Mesothelial cell of epicardium (in vitro differentiated cells): ENCODE measurements at regions not wholly inside any gene's neighbourhood (a gene's known extent, or its start where the extent isn't known, plus 50 kb on each side); places are given as distances from the start of the nearest gene placed in this dataset.

ENCODE experiments used
- DNase-seq, 2 experiments: peaks; one replicate each; pipeline ENCODE4 v3.0.0; 2021; ENCODE audit warnings: low spot score in 2 of 2; ENCODE audit not compliant: unreplicated experiment in 2 of 2
- H3K27ac Mint-ChIP-seq: 2 replicates; pipeline ENCODE4 v1.8.0; 2021; ENCODE audit warnings: mixed read lengths
- H3K27me3 Mint-ChIP-seq: 2 replicates; pipeline ENCODE4 v1.8.0; 2021; ENCODE audit warnings: low read depth, mixed read lengths
- H3K36me3 Mint-ChIP-seq: 2 replicates; pipeline ENCODE4 v1.8.0; 2021; ENCODE audit warnings: mixed read lengths
- H3K4me1 Mint-ChIP-seq: 2 replicates; pipeline ENCODE4 v1.8.0; 2021; ENCODE audit warnings: mixed read lengths
- H3K4me3 Mint-ChIP-seq: 2 replicates; pipeline ENCODE4 v1.8.0; 2021; ENCODE audit warnings: mild to moderate bottlenecking, moderate library complexity, mixed read lengths
- H3K9me3 Mint-ChIP-seq: 2 replicates; pipeline ENCODE4 v1.8.0; 2021; ENCODE audit warnings: mixed read lengths
- CTCF ChIP-seq: fragments of 200-600 bp; sonication (generic); IDR thresholded peaks from one replicate; pipeline ENCODE4 v1.5.0; 2021; ENCODE audit warnings: antibody characterized with exemption; ENCODE audit not compliant: unreplicated experiment

- Mint-ChIP-seq H3K27ac (no peak overlapping the region), H3K4me1 (peaks cover 11% of the 10 kb centered on the region), H3K36me3 (no peaks in the 10 kb centered on the region), H3K27me3 (no peaks in the 10 kb centered on the region), H3K4me3 (no peak overlapping the region), H3K9me3 (no peaks in the 10 kb centered on the region)
- no peak for DNase-seq
- no peak for TF ChIP-seq CTCF
Observed at GRCh38 chr5:104353371-104353770, 790.8 kb upstream of the NUDT12 start.

GRCh38 chr5:104352954-104353353, 790.4 kb upstream of the NUDT12 start:
- TF ChIP-seq CTCF, result no peak
- Mint-ChIP-seq H3K4me1 (peaks cover 11% of the 10 kb centered on the region), H3K27me3 (no peaks in the 10 kb centered on the region), H3K36me3 (no peaks in the 10 kb centered on the region), H3K27ac (no peak overlapping the region), H3K4me3 (no peak overlapping the region), H3K9me3 (no peaks in the 10 kb centered on the region)
- no peak for DNase-seq

- H3K27me3 Mint-ChIP-seq, result no peaks in the 10 kb centered on the region
- DNase-seq, result no peak
- no peak overlapping the region for H3K27ac Mint-ChIP-seq
Observed at GRCh38 chr5:104347119-104347708, 784.6 kb upstream of the NUDT12 start.

GRCh38 chr5:104345222-104346016, 782.8 kb upstream of the NUDT12 start:
- no peak overlapping the region for H3K4me3 Mint-ChIP-seq

More at GRCh38 chr5:104347119-104347708, 784.6 kb upstream of the NUDT12 start:
- Mint-ChIP-seq H3K4me3 (no peak overlapping the region), H3K4me1 (peaks cover 11% of the 10 kb centered on the region), H3K9me3 (no peaks in the 10 kb centered on the region), H3K36me3 (no peaks in the 10 kb centered on the region)
- TF ChIP-seq CTCF, result peak; percentile 24

GRCh38 chr5:104344809-104345208, 782.2 kb upstream of the NUDT12 start:
- no peak for TF ChIP-seq CTCF
- no peak for DNase-seq
- Mint-ChIP-seq H3K27me3 (no peaks in the 10 kb centered on the region), H3K4me1 (peaks cover 11% of the 10 kb centered on the region), H3K4me3 (no peak overlapping the region), H3K27ac (no peak overlapping the region), H3K36me3 (no peaks in the 10 kb centered on the region), H3K9me3 (no peaks in the 10 kb centered on the region)

More at GRCh38 chr5:104345222-104346016, 782.8 kb upstream of the NUDT12 start:
- DNase-seq, result no peak
- H3K4me1 Mint-ChIP-seq, result peaks cover 11% of the 10 kb centered on the region
- no peak for TF ChIP-seq CTCF
- H3K27me3 Mint-ChIP-seq, result no peaks in the 10 kb centered on the region
- H3K9me3 Mint-ChIP-seq, result no peaks in the 10 kb centered on the region
- no peak overlapping the region for H3K27ac Mint-ChIP-seq
- H3K36me3 Mint-ChIP-seq, result no peaks in the 10 kb centered on the region
